IPS-NIHi7 (cell line): ENCODE measurements at regions not wholly inside any gene's neighbourhood (a gene's known extent, or its start where the extent isn't known, plus 50 kb on each side); places are given as distances from the start of the nearest gene placed in this dataset.
A peak's percentile ranks its signal among the peaks of the same experiment; 100 is the strongest.
"Not testable (repeated sequence)": the region's sequence is repeated elsewhere in the genome, so short reads cannot be mapped to it uniquely, and the experiment has no call there.

Experiments
- DNase-seq: peaks from one replicate; pipeline ENCODE4 v3.0.0; 2012; ENCODE audit warnings: mixed read lengths; ENCODE audit errors: extremely low spot score

DNA sequence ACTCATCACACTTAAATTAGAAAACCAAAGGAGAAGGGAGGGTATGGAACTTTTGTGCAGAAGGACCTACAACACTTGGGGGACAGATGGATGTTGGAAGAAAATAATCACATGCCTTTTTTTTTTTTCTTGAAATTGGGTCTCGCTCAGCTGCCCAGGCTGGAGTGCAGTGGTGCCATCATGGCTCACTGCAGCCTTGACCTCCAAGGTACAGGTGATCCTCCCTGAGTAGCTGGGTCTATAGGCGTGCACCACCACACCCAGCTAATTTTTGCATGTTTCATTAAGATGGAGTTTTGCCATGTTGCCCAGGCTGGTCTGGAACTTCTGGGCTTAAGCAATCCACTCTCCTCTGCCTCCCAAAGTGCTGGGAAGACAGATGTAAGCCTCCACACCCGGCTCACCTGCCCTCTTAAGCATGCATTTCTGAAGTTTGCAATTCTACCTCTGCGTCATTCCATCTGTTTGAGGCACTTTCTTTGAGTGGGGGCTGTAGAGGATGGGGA lies 370.8 kb upstream of the JARID2 start:
- no peak for DNase-seq

DNA sequence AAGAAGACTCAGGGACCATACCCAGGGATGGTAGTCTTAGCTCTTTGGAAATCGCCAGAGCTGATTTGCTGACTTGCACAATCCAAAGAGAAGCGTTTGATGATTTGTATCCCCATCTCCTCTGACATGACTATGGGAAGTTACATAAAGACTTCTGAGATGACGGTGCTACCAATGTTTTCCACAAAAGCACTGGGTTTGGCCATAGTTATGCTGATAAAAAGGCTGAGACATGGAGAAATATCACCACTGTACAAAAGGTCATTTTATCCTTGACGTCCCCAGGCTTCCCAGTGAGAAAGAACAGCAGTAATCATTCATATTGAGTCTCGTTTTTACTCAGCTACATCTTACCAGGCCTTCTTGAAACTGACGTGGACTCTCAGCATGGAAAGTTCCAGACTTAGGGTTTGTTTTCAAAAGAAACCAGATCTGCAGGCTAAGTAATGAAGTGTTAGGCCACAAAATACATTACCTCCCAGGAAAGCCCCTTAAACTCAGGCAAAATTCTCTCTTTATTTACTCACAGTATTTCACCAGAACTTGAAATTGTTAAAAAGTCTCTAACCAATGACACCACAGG lies 370.3 kb upstream of the JARID2 start:
- no peak for DNase-seq

DNA sequence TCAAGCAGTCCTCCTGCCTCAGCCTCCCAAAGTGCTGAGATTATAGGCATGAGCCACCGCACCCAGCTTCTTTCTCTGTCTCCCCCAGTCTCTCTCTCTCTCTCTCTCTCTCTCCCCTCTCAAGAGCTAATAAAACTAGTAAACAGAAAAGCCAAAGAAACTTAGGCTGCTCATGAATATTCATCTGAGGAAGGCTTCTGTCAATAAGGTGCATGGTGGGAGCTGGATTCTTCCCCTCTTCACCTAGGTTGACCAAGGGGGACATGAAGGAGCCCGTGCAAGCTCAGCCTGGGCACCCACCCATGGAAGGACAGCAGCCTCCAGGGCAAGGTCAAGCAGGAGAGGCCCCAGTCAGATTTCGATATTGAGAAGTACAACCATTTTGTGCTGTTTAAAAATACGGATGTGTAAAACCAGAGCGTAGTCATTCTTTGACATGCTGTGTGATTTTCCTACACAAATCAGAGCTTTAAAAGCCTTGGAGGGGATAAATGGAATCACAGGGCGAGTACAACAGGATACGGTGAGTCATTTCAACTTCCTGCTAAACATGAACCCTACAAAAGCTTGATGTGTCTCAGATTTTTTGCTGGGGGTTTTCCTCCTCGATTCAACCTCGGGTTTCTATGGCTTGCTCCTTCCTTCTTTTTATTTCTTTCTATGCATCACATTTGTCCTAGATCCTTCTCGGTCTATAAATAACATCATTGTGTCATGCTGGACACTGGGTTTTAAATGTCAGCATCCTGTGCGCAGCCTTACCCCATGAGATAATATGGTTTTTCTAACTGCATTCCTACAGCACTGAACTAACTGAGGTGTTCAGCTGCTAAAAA lies 368.9 kb upstream of the JARID2 start:
- DNase-seq = no peak

DNA sequence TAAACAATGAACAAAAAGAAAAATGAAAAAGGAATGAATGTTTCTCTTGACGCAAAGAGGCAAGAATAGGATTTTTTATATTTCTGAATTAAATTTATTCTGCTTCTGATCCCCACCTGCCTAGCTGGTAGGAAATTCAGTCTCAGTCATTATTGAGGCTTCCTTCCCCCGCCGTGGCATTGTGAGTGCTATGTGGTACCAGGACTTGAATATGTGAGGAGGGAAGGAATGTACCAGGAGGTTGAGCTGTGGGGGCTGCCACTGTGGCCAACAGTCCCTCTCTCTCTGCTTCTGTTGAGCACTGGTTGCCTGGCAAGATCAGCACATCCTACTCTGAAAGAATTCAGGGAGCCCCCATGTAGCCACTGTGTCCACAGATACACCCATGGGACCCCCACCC lies 368.1 kb upstream of the JARID2 start:
- DNase-seq = no peak

DNA sequence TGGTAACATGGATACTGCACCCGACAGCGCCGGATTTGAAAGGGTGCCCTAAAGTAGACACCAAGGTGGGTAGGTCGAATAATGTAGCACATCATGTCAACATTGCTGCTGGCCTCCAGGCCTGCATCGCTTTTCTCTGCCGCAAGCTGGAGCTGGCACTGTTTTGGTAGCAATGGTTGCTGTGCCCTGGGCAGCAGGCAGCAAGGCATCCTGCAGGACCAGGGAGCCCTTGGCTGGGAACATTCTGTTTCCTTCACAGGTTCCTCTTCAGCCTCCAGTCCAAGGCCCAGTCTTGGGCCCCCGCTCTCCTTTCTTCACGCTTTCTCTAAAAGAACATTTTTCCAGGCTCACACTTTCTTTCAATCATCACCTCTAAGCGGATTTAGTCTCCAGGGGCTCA lies 365.8 kb upstream of the JARID2 start:
- no peak for DNase-seq

DNA sequence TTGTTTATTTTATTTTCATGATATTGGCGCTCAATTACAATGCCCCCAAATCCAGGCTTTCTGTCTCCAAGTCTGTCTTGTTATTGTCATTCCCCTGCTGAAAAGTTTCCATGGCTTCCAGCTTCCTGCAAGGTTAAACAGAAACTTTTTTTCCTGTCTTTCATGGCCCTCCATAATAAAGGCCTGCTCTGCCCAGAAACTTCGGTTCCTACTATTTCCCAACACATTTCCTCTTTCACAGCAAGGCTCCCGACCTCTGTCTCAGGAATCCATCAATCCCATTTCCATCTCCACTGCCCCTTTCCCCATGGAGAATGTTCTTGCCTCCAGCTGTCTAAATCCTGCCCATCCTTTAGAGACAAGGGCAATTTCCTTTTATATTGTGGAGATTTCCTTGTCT lies 365.2 kb upstream of the JARID2 start:
- no peak for DNase-seq

DNA sequence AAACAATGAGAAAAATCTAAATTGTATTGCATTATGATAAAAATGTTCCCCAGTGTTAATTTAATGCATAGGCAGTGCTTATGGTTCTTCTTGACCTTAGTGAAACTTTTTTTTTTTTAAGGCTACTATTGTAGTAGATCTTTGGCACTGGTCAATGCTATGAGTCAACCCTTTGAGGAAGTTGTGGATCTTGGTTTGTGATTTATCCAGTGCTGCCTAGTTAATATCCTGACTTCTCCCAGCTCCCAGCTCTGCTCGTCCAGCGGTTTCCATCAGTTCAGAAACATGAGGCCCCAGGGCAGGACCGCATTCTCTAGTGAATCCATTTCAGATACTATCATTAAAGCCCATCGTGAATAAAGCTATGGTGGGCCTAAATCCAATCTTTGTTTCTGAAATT lies 364.5 kb upstream of the JARID2 start:
- DNase-seq = no peak

DNA sequence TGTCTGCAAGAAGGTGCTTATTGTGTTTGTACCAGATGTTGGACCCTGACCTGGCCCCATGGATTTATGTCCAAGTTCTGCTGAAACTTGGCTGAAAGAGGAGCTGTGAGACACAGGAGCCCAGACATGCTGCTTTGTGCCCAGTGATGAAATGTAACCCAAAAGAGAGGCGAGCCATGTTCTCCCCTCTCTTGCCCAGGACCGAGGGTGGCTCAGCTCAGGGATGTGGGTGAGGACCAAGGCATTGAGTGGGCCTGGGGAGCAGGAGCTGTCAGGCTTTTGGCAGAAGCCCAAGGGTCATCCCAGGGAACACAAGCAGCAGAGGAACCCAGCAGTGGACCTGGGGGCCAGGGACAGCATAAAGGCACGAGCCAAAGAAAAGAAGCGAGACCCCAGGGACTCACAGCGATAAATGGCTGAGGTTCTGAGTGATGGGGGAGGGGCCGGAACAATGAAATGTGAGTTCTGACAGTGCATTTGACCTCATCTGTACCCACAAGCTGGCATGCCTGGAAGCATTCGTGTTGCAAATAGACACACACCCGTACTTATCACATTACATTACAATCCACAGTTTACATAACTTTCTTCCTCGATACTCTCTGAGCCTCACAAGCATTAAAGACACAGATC lies 363.4 kb upstream of the JARID2 start:
- DNase-seq = no peak

DNA sequence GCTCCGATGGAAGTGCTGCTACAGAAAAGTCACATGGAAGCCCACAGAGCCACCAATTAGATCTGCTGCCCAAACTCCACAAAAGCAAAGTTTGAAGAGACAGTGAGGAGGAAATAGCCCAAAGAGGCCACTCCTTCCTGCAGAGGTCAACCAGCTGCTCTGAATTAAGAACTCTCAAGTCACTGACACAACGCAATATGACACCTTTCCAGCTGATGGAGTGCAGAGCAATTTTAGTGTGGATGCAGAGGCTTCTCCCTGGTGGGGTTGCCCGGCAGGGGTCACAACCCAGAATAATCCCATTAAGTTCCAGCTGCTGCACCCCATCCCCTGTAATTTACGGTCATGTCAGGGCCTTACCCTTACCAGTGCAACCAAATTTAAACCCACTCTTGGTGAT lies 361.9 kb upstream of the JARID2 start:
- DNase-seq = peak; percentile 47

DNA sequence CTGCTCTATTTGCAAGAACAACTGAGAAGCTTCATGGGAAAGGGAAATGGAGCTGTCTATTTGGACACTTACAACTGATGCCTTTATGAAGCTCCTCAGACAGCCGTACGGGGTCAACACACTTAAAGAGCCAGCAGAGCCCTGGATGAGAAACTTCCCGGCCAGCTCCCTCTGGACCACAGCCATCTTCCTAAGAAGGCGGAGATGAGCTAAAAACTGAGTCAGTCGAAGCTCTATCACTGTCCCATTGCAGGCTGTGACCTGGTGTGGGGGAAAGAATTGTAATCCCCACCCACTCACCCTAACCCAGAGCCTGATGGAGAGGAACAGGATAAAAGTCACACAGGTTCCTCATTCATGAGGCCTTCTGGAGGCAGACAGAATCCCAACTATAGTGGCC lies 360.4 kb upstream of the JARID2 start:
- DNase-seq = no peak

DNA sequence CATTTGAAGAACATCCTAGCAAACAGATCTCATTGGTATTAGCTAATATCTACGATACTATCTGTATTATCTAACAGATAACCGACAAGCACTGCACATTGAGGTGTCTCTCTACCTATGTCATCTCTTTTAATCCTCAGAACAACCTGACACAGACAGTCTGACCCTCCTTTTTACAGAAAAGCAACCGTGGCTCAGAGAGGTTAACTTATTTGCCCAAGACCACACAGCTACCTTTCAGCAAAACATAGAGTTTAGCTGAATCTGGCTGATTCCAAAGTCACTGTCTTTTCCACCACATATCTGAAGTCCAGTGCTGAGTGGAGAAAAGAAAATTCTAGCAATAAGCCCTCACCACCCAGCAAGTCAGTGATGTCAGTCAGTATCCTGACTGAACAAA lies 358.7 kb upstream of the JARID2 start:
- DNase-seq = no peak

DNA sequence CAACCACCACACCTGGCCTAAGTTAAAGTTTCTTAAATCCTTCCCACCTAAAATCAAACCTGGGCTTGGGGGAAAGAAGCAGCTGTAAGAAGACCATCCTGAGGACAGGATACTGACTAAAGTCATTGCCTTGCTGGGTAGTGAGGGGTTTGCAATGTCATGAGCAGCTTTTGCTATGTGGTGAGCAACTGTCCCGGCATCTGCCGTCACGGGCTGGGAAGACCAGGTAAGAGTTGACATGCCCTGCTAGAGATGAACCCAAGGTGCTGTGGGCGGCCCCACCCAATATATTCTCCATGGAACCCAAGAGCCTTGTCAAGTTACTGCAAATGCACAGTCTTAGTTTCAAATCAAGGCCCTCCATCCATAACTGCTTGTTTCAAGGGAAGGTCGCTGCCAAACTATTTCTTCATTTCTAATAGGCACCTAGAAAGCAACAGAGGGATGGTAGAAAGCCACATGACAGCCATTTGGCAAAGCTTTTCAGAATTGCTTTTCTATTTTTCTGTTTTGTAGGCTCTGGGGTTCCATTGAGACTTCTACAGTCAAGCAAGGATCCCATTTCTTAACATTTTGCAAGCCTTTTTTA lies 357.8 kb upstream of the JARID2 start:
- no peak for DNase-seq

DNA sequence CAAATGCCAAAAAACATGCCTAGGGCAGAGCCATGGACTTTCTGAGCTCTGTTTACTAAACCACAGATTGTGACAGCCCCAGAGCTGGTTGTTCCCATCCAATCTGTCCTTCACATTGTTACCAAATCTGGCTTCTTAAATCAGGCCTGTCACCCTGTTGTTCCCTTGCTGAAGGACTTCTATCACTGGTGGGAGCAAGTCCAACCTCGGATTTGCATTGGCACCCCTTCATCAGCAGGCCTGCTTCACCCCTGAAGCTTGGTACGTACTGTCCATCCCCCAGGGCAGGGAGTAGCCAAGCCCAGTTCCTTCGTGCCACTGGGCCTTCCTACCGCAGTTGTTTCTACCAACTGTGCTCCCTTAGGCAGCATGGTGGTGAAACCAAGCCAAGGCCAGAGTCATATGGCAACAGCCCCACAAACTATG lies 357.3 kb upstream of the JARID2 start:
- DNase-seq = no peak

DNA sequence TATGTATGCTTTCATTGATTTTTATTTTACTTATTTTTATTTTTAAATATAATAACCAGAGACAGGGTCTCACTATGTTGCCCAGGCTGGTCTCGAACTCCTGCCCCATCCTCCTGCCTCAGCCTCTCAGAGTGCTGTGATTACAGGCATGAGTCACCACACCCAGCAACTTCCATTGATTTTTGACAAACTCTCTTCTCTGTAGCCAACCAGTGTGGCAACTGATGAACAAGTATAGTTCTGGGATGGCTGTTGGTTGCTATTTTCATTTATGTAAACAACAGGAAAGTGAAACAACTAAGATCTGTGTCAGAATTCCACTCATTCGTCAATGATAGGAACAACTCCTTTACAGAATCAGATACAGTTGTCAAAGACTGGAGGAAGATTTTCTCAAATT lies 356.7 kb upstream of the JARID2 start:
- no peak for DNase-seq

DNA sequence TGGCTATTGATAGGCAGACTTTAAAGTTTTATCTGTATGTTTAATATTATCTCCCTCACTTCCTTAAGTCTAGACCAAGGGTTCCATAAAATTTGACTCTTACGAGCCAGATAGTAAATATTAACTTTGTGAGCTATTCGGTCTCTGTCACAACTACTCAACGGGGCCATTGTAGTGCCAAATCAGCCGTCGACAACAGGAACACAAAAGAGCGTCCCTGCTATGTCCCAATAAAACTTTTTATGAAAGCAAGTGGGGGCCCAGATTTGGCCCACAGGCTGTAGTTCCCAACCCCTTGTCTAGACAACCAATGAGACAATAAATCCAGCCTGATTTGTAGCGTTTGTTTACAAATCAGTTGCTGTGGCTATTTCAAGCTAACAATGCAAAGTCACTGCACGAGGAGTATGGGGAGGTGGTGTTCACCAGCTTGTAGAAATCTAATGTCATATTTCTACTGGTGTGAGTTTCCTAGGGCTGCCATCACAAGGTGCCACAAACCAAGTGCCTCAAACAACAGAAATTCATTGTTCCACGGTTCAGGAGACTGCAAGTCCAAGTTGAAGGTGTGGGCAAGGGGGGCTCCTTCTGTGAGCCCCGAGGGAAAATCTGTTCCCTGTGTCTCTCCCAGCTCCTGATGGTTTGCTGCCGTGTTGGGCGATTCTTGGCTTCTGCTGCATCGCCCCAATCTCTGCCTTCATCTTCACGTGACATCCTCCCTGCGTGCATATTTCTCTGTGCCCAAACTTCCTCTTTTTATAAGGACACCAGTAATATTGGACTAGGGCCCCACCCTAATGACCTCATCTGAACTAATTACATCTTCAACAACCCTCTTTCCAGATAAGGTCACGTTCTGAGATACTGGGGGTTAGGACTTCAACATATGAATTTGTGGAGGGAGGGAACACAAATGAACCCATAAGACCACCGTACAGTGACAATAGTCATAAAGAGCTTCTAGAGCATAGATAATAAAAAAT lies 356.0 kb upstream of the JARID2 start:
- no peak for DNase-seq

DNA sequence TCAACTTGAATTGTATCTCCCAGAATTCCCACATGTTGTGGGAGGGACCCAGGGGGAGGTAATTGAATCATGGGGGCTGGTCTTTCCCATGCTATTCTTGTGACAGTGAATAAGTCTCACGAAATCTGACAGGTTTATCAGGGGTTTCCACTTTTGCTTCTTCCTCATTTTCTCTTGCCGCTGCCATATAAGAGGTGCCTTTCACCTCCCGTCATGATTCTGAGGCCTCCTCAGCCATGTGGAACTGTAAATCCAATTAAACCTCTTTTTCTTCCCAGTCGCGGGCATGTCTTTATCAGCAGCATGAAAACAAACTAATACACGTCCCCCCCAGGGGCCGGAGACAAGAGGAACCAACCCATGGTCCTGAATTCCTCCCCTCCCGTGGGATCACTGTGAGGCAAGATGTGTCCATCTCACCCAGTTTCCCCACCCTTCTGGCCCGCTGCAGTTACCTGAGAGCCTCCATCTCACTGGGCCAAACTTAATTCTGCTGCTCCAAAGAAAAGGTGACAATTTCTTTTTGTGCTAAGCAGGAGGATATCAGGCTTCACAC lies 354.0 kb upstream of the JARID2 start:
- not testable (repeated sequence) for DNase-seq

DNA sequence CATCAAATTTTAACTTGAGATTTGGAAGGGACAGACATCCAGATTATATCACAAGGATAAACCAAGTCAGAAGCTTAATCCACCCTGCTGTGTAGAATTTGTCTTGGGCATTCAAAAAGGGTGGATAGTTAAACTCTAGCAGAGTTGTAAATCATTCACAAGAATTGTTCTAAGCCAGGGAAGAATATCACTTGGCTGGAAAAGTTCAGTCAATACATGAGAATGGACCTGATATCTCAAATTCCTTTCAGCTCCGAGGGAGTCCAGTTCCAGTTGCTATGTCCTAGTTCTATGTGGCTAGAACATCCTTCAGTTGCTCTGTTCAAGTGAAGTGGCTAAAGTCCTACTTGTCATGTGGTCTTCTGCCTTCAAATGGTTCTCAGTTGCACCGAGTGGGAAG lies 351.8 kb upstream of the JARID2 start:
- DNase-seq = no peak

DNA sequence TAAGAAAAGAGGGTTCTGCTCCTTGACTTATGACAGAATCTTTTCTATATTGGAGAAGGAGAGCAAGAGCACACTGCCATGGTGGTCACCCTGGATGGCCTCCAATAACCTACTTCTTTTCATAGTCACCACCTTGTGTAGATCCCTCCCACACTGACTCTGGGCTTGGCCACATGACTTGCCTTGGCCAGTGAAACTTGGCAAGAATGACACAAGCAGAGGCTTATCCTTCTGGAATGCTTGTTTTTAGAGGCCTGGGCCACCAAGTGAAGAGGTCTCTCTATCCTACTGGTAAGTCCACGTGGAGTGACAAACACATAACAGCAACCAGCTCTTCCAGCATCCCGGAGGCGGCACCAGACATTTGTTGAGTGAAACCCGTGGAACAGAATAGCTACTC lies 349.4 kb upstream of the JARID2 start:
- no peak for DNase-seq

DNA sequence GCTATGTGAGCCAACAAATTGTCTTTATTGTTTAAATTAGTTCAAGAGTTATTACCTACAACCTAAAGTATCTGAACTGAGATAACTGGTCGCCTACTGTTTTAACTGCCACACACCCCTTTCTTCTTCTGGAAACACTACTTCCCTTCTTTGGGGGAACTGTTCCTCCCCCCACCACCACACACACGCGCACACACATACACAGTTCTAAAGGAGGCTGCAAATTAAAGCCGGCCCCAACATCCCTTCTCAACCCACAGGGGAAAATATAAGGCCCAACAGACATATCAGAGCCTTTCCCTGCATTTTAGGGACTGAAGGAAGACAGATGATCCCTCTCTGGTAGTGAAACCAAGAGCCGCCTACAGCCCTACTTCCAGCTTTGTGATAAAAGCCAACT lies 348.0 kb upstream of the JARID2 start:
- no peak for DNase-seq

DNA sequence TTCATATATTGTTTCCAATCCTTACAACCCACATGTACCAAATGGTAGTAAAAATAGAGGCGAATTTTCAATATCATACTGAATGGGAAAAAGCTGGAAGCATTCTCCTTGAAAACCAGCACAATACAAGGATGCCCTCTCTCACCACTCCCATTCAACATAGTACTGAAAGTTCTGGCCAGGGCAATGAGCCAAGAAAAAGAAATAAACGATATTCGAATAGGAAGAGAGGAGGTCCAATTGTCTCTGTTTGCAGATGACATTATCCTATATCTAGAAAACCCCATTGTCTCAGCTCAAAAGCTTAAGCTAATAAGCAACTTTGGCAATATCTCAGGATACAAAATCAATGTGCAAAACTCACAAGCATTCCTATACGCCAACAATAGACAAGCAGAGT lies 346.4 kb upstream of the JARID2 start:
- not testable (repeated sequence) for DNase-seq

DNA sequence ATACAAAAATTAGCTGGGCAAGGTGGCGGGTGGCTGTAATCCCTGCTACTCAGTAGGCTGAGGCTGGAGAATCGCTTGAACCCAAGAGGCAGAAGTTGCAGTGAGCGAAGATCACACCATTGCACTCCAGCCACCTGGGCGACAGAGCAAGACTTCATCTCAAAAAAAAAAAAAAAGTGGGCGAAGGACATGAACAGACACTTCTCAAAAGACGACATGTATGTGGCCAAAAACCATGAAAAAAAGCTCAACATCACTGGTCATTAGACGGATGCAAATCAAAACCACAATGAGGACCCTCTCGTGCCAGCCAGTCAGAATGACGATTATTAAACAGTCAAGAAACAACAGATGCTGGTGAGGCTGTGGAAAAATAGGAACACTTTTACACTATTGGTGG lies 344.9 kb upstream of the JARID2 start:
- no peak for DNase-seq
